ENCODE measurements at regions not wholly inside any gene's neighbourhood (a gene's known extent, or its start where the extent isn't known, plus 50 kb on each side); places are given as distances from the start of the nearest gene placed in this dataset.

DNA sequence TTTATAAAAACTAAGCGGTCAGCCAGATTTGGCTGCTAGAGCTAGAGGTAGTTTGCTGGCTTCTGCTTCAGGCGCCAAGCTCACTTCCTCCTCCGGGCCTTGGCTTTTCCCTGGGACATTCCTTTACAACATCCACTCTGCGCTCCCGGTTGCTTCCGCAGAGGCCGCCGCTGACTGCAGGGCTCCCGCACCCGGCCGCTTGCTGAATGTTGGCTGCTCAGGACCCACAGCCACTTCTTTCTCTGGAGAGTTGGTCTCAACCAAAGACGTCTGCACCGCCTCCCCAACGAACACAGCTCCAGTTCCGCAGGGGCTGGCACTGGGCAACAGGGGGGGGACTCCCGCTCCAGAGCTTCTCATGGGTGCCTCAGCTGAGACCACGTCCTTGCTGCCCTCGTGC, 282.8 kb downstream of the TFAP2C start:
- Histone ChIP-seq H2AFZ (ENCODE audit: low read depth, low read length, poor library complexity, severe bottlenecking) (no peak overlapping the region), H3K36me3 (ENCODE audit: control insufficient read depth in 1 of 2, insufficient read depth in 2 of 2, low read length in 2 of 2) (no peaks in the 10 kb centered on the region), H3K4me1 (ENCODE audit: control insufficient read depth in 1 of 2, insufficient read depth in 2 of 2, low read length in 2 of 2) (no peaks in the 10 kb centered on the region), H4K20me1 (ENCODE audit: insufficient read depth) (no peaks in the 10 kb centered on the region), H3K27ac (ENCODE audit: low read depth, low read length) (no peak overlapping the region), H3K4me2 (ENCODE audit: low read length) (no peak overlapping the region), H3K4me3 (replicated peaks in 1 of 2; ENCODE audit: low read depth in 1 of 2, low read length in 2 of 2) (no peak overlapping the region), H3K9me3 (ENCODE audit: control insufficient read depth in 1 of 2, insufficient read depth in 1 of 2, low read depth in 1 of 2, low read length in 2 of 2) (no peaks in the 10 kb centered on the region), H3K27me3 (ENCODE audit: insufficient read depth, low read length) (no peaks in the 10 kb centered on the region), H3K9ac (ENCODE audit: low read length) (no peak overlapping the region), H3K9me2 (ENCODE audit: insufficient read depth) (no peaks in the 10 kb centered on the region), H3K79me2 (ENCODE audit: insufficient read depth, low read length) (no peaks in the 10 kb centered on the region)
- ChIA-PET RAD21 (ENCODE audit: low non-redundant PET in 1 of 2, low total read pairs in 2 of 2, uncharacterized antibody in 2 of 2, unreplicated experiment in 2 of 2) (no interaction called here), CTCF (no interaction called here), POLR2A (no interaction called here)
- TF ChIP-seq, protein P1, sequence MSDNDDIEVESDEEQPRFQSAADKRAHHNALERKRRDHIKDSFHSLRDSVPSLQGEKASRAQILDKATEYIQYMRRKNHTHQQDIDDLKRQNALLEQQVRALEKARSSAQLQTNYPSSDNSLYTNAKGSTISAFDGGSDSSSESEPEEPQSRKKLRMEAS (IDR thresholded peaks at IDR 0.05), result no peak
- no peak for TF ChIP-seq POLR2A (IDR thresholded peaks at IDR 0.05; ENCODE audit: borderline replicate concordance, extremely low read depth, insufficient read depth, insufficient read length)
- no peak for TF ChIP-seq EGR1 (IDR thresholded peaks at IDR 0.05; ENCODE audit: low read depth)
- TF ChIP-seq EZH2phosphoT487 (IDR thresholded peaks at IDR 0.05; ENCODE audit: borderline replicate concordance), result no peak
- TF ChIP-seq YY1 (IDR thresholded peaks at IDR 0.05; ENCODE audit: extremely low read depth, insufficient replicate concordance, low read depth, low read length), result no peak
- no peak for TF ChIP-seq FOSL1 (IDR thresholded peaks at IDR 0.05; ENCODE audit: low read depth)
- TF ChIP-seq, protein P2, sequence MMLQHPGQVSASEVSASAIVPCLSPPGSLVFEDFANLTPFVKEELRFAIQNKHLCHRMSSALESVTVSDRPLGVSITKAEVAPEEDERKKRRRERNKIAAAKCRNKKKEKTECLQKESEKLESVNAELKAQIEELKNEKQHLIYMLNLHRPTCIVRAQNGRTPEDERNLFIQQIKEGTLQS (IDR thresholded peaks at IDR 0.05), result no peak
- no peak for TF ChIP-seq ZFX (IDR thresholded peaks at IDR 0.05)
- no peak for TF ChIP-seq POLR2AphosphoS5 (IDR thresholded peaks at IDR 0.05; ENCODE audit: low read depth, low read length)
- TF ChIP-seq, protein P3, sequence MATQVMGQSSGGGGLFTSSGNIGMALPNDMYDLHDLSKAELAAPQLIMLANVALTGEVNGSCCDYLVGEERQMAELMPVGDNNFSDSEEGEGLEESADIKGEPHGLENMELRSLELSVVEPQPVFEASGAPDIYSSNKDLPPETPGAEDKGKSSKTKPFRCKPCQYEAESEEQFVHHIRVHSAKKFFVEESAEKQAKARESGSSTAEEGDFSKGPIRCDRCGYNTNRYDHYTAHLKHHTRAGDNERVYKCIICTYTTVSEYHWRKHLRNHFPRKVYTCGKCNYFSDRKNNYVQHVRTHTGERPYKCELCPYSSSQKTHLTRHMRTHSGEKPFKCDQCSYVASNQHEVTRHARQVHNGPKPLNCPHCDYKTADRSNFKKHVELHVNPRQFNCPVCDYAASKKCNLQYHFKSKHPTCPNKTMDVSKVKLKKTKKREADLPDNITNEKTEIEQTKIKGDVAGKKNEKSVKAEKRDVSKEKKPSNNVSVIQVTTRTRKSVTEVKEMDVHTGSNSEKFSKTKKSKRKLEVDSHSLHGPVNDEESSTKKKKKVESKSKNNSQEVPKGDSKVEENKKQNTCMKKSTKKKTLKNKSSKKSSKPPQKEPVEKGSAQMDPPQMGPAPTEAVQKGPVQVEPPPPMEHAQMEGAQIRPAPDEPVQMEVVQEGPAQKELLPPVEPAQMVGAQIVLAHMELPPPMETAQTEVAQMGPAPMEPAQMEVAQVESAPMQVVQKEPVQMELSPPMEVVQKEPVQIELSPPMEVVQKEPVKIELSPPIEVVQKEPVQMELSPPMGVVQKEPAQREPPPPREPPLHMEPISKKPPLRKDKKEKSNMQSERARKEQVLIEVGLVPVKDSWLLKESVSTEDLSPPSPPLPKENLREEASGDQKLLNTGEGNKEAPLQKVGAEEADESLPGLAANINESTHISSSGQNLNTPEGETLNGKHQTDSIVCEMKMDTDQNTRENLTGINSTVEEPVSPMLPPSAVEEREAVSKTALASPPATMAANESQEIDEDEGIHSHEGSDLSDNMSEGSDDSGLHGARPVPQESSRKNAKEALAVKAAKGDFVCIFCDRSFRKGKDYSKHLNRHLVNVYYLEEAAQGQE (IDR thresholded peaks at IDR 0.05; ENCODE audit: low read depth), result no peak
- no peak for TF ChIP-seq RAD21 (IDR thresholded peaks at IDR 0.05; ENCODE audit: low read depth)
- no peak for TF ChIP-seq EZH2 (IDR thresholded peaks at IDR 0.05)
- TF ChIP-seq ELF1 (IDR thresholded peaks at IDR 0.05; ENCODE audit: borderline replicate concordance, low read depth), result no peak
- no peak for TF ChIP-seq CBX3 (IDR thresholded peaks at IDR 0.05; ENCODE audit: low read depth)
- no peak for TF ChIP-seq SRF (IDR thresholded peaks at IDR 0.05; ENCODE audit: low read depth)
- no peak for TF ChIP-seq ZNF274 (IDR thresholded peaks at IDR 0.05; ENCODE audit: low read depth, low read length)
- TF ChIP-seq, protein P4, sequence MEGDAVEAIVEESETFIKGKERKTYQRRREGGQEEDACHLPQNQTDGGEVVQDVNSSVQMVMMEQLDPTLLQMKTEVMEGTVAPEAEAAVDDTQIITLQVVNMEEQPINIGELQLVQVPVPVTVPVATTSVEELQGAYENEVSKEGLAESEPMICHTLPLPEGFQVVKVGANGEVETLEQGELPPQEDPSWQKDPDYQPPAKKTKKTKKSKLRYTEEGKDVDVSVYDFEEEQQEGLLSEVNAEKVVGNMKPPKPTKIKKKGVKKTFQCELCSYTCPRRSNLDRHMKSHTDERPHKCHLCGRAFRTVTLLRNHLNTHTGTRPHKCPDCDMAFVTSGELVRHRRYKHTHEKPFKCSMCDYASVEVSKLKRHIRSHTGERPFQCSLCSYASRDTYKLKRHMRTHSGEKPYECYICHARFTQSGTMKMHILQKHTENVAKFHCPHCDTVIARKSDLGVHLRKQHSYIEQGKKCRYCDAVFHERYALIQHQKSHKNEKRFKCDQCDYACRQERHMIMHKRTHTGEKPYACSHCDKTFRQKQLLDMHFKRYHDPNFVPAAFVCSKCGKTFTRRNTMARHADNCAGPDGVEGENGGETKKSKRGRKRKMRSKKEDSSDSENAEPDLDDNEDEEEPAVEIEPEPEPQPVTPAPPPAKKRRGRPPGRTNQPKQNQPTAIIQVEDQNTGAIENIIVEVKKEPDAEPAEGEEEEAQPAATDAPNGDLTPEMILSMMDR (IDR thresholded peaks at IDR 0.05 in 2 of 3, conservative IDR thresholded peaks at IDR 0.05 in 1 of 3; ENCODE audit: borderline replicate concordance in 1 of 3, insufficient read depth in 1 of 3, low read depth in 2 of 3, low read length in 2 of 3), result no peak
- TF ChIP-seq, protein P5, sequence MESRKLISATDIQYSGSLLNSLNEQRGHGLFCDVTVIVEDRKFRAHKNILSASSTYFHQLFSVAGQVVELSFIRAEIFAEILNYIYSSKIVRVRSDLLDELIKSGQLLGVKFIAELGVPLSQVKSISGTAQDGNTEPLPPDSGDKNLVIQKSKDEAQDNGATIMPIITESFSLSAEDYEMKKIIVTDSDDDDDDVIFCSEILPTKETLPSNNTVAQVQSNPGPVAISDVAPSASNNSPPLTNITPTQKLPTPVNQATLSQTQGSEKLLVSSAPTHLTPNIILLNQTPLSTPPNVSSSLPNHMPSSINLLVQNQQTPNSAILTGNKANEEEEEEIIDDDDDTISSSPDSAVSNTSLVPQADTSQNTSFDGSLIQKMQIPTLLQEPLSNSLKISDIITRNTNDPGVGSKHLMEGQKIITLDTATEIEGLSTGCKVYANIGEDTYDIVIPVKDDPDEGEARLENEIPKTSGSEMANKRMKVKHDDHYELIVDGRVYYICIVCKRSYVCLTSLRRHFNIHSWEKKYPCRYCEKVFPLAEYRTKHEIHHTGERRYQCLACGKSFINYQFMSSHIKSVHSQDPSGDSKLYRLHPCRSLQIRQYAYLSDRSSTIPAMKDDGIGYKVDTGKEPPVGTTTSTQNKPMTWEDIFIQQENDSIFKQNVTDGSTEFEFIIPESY (IDR thresholded peaks at IDR 0.05; ENCODE audit: extremely low read depth, insufficient replicate concordance, low read length), result no peak
- DNase-seq (ENCODE audit: low read depth, low spot score), result no peak
- BruUV-seq (replicated peaks), result no TSS peak
- intact Hi-C loops (cut with micrococcal nuclease), result no loop called here
- no peak for ATAC-seq
